D721Med (cell line): ENCODE measurements at regions not wholly inside any gene's neighbourhood (a gene's known extent, or its start where the extent isn't known, plus 50 kb on each side); places are given as distances from the start of the nearest gene placed in this dataset.

Experiments
- DNase-seq: peaks from one replicate; pipeline ENCODE4 v3.0.0; 2011; ENCODE audit warnings: low spot score; ENCODE audit not compliant: insufficient read length
- FAIRE-seq: peaks from 2 replicates; lab custom pipeline; 2011; peaks lifted over from hg19 to GRCh38; lab: Jason Lieb, UNC
- TF ChIP-seq, protein P1 (sequence below): IDR thresholded peaks from 2 replicates; pipeline ENCODE4 v1.5.1; 2012; ENCODE audit warnings: mild to moderate bottlenecking, control low read depth; ENCODE audit not compliant: insufficient read depth; ENCODE audit errors: missing control alignments

DNA sequence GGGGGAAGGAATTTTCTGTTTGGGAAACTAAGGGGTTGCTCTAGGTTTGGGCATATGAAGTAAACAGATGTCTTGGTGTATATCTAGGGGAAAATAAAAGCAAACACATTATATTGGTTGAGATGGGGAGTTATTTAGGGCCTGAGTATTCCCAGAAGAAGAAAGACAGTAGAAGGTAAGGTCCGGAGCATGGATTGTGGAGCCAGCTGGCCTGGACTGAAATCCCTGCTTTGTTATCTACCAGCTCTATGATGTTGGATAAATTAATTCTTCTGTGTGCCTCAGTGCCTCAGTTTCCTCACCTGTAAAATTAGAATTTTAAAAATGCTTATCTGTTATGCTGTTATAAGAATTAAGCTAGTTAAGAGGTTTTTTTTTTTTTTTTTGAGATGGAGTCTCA, 272.3 kb upstream of the RPS6KA3 start:
- FAIRE-seq: no peak
- TF ChIP-seq, protein P1, sequence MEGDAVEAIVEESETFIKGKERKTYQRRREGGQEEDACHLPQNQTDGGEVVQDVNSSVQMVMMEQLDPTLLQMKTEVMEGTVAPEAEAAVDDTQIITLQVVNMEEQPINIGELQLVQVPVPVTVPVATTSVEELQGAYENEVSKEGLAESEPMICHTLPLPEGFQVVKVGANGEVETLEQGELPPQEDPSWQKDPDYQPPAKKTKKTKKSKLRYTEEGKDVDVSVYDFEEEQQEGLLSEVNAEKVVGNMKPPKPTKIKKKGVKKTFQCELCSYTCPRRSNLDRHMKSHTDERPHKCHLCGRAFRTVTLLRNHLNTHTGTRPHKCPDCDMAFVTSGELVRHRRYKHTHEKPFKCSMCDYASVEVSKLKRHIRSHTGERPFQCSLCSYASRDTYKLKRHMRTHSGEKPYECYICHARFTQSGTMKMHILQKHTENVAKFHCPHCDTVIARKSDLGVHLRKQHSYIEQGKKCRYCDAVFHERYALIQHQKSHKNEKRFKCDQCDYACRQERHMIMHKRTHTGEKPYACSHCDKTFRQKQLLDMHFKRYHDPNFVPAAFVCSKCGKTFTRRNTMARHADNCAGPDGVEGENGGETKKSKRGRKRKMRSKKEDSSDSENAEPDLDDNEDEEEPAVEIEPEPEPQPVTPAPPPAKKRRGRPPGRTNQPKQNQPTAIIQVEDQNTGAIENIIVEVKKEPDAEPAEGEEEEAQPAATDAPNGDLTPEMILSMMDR: no peak
- no peak for DNase-seq

DNA sequence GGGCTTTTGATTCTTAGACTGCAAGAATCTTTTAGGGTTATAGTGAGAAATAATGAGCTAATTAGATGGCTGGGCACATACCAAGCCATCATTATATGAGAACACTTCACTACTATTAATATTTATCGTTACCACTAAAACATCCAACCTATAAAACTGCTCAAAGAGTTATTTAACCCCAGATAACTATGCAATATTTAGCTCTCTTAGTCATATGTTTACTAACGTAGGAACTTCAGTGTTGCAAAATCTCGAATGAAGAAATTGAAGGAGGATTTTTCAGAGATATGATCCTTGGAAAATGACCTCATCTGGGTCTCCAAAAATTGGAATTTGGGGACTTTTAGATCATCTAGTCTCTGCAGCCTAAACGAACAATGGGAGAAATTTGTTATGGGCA, 265.0 kb upstream of the RPS6KA3 start:
- no peak for FAIRE-seq
- DNase-seq: no peak
- TF ChIP-seq, protein P1: no peak

DNA sequence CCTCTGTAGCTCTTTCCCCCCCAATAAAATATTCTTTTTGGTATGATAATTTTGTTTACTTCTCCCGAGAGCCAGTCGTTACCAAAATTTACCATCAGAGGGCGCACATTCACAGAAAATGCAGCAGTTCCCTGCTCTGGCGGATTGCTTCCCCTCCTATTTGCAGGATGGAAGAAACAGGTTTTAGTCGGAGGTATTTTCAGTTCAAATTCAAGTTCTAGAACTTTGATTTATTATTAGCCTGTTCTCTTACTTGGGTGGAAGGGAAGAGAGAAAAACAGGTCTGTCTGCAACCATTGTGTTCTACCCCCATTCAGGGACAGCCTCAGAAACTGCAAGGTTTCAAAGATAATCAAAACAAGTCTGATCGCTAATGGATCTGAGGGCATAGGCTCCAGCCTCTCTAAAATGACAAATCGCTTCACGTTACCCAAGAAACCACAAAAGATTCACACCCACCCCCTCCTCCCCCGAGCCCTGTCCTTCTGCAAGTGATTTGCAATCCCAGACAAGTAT, 263.8 kb upstream of the RPS6KA3 start:
- DNase-seq (no peak), FAIRE-seq (peak; percentile 46)

DNA sequence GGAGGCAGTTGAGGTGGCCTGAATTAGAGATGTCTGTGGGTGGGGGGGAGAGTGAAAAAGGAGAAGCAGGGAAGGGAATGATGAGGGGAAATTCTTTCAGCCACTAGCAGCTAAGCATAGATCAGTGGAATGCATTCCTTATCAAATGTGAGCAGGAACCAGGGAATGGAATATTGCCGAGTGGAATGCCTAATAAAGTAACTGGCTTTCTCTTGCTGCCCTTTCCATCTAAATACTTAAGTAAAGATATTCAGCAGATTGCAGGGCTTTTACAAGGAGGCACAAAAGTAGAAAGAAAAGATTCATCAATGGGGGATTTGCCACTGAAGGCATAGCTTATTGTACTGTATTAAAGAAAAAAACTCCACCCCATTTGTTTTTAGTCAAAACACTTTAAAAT, 263.0 kb upstream of the RPS6KA3 start:
- TF ChIP-seq, protein P1: no peak
- DNase-seq (no peak), FAIRE-seq (no peak)

More for the DNA sequence above, 263.8 kb upstream of the RPS6KA3 start:
- TF ChIP-seq, protein P1: peak; percentile 59

DNA sequence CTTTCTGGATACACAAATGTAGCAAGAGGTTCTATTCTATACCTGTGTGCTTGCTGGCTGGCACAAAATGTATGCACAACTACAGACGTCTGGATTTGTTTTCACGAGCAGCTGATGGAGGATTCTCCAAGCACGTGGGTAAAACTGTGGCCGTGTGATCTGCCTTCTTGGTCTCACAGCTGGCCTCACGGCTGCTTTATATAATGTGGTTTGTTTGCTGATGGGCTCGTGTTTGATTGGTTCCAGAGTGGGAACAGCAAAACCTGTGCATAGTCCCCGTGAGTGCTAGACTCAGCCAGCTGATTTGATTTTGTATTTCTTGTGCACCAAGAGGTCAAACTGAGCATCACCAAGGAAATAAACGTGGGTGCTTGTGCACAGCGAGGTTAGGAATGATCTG, 262.6 kb upstream of the RPS6KA3 start:
- DNase-seq (no peak), FAIRE-seq (no peak)
- TF ChIP-seq, protein P1: no peak

DNA sequence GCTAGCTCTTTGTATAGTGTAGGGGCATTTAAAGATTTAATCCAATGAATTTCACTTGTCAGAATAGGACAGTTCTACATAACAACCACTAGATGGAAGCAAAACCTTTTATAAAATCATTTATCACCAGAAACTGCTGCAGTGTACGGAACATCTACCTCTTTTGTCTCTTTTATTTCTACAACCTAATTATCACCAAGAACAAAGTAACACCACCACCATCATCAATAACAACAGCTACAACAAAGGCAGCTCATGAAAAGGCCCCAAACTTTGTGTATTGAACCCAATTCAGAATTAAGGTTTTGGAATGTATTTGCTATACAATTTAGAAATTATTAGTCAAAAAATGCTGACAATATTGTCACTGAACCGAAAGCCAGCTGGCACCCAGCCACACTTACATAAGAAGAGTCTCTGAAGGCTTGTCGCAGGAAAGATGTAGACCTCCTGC, 260.9 kb upstream of the RPS6KA3 start:
- TF ChIP-seq, protein P1: peak; percentile 46
- FAIRE-seq: peak; percentile 89
- no peak for DNase-seq

DNA sequence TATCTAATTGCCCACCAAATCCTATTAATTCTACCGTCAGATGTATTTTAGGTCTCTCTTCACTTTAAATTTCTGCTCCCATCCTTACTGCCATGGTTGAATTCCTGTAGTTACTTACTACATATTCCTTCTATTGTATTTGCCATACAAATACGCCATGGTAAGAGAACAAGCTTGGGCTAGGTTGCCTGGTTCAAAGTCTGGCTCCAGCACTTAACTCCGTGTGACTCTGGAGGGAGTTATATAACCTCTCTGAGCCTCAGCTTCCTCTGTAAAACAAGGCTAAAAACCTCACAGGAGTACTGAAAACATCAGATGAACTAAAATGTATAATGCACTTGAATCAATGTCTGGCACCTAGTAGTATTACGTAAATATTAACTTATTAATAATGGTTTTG, 260.3 kb upstream of the RPS6KA3 start:
- TF ChIP-seq, protein P1: no peak
- DNase-seq (no peak), FAIRE-seq (no peak)
